Stimulated activated CD4-positive, alpha-beta T cell treated with anti-CD3 and anti-CD28 coated beads, Interleukin-1b, Interleukin-23, amount 100 ng/mL, for 4 hours (primary cell): ENCODE measurements at regions not wholly inside any gene's neighbourhood (a gene's known extent, or its start where the extent isn't known, plus 50 kb on each side); places are given as distances from the start of the nearest gene placed in this dataset.

Experiments used
- DNase-seq, 2 donors: peaks; one replicate each; pipeline ENCODE4 v3.0.0-alpha.2; 2020; ENCODE audit warnings: low read depth in 2 of 2

DNA sequence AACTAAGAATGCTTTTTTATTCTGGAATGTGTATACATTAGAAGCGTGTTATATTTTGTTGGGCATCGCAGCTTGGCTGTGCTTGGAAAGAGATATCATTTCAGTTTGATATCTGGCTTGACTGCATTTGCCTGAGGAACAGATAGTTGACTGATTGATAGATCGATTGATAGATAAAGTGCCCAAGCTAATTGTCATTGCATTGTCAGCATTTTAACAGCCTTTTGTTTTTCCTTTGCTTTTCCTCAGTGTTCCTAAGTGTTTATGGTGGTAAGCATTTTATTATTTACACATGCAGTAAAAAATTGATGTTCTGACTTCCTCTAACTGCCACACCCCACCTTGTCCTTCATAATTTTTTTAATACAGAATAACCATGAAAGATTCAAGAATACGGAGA is 180.9 kb upstream of the GRIK2 start:
- no peak for DNase-seq

DNA sequence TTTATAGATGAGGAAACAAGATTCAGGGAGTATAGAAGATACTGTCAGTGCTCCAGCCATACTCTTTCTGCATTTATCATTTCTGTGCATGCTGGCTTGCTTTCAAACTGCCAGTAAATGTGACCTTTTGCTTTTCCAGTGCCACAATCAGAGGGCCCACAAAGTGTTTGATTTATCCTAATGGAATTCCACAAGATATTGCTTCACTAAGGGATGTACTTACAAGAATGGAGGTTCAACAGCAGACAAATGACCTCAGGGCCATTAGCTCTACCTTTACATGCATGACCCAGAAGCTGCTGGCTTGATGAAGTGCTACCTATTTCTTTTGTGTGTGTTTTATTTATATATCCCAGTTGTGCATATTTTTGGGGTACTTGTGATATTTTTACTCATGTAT is 171.5 kb upstream of the GRIK2 start:
- DNase-seq, result no peak

DNA sequence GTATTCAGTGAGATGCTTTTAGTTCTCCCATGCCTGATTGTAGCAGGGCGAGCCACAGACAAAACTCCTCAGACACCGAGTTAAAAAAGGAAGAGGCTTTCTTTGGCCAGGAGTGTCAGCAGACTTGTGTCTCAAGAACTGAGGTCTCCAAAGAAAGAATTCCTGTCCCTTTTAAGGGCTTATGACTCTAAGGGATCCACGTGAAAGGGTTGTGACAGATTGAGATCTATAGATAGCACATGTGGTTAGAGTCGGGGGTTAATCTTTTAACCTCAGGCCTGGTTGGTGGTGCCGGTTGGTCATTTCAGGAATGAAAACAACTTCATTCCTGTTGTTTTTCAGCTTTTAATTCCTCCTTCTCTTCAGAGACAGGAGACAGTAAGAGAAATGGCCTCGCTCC is 168.8 kb upstream of the GRIK2 start:
- DNase-seq, result no peak

DNA sequence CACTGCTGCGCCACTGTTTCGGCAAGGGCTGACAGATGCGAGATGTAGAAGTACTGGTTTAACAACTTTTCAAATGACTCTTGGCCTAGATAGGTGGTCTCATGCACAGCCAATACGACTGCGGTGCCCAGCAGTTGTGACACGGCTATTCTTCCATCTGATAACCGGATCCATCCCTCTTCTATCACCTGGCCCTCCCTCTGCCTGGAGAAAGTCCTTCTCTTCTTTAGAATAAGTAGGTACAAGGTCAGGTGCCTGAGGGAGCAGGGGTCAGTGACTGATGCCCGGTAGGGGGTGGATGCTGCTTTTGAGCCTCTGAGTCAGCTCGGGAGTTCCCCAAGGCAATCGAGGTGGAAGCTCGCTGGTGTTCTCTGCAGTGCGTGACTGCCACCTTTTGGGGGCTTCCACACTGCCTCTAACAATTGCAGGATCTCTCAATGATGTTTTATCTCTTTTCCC is 166.8 kb upstream of the GRIK2 start:
- no peak for DNase-seq

DNA sequence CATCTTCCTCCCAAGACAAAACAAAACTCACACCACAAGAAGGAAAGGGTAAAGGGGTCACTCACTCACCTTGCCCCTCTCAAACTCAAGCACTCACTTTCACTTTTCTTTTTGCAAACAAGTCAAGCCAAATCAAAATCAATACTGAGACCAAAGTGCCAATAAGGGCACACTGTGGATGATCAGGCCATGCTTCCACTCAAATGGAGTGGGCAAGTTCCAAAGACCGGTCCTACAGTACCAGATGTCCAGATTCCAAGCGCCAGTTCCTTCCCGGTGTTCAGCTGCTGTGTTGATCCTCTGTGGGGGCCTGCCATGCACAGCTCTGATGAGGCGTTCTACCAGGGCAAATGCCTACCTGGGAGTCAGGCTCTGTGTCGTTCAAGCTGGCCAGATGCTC is 162.6 kb upstream of the GRIK2 start:
- DNase-seq, result no peak

DNA sequence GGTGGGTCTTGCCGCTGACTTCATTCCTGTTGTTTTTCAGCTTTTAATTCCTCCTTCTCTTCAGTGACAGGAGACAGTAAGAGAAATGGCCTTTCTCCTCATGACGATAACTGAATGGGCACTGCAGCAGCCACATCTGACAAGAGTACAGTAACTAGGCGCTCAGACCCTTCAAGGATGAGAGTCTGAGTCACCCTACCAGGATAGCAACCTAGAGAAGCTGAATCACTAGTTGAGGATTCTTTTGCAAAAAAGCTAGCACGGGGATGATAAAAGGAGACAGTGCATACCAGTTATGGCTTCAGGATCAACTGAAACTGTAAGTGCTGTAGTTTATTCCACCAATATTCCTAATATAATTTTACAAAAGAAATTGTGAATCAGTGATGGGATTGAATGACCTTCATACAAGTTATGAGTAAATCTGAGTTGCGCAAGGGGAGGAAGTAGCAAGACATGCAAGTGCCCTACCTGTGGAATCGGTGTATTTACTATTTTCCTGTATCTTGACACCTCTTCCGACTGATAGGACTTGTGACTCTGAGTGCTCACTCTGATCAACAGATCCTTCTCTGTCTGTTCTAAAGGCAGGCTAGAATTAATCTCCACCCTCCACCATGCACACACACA is 161.8 kb upstream of the GRIK2 start:
- DNase-seq, result no peak

DNA sequence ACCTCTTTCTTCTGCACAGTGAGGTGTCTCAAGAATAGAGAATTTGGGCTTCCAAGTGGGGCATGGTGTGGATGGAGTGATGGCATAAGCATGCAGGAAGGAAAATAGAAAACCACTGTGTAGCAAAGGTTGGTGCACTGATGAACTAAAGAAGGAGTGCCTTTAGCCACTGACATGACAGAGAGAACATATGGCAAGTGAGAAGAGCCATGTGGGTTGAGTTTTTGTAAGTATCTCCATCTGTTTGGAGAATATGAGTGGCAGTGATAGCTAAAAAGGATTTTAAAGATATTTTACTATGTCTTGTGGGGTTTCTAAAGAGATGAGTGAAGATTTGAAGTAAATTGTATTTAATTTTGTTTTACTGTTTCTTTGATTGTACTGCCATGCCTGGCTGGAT is 160.5 kb upstream of the GRIK2 start:
- no peak for DNase-seq

GRCh38 chr6:101236709-101237108 is 156.8 kb upstream of the GRIK2 start:
- no peak for DNase-seq

DNA sequence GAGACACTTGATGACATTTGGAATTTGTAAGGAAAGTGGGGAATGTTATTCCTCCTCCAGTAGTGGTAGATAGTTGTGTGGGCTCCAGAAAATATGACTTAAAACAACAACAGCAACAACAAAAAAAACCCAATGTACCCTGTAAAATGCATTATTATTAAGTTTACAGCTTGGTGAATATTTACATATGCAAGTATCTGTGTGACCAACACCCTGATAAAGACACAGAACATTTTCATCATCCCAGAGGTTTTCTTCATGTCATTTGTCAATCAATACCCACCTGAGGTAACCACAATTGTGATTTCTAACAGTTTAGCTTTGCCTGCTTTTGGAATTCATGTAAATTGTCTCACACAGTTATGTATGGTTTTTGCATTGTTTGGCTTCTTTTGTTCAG is 152.1 kb upstream of the GRIK2 start:
- DNase-seq, result no peak

DNA sequence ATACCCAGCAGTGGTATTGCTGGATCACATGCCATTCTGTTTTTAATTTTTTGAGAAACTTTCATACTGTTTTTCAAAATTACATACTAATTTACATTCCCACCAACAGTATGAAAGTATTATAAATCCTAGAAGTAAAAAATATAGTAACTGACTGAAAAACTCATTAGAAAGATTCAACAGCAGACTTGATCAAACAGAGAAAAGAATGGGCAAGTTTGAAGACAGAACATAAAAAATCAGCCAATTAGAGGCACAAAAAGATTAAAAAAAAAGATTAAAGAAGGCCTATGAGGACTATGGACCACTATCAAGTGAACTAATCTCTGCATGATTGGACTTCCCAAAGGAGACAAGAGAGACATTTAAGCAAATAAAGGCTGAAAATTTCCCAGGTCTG is 144.0 kb upstream of the GRIK2 start:
- no peak for DNase-seq

DNA sequence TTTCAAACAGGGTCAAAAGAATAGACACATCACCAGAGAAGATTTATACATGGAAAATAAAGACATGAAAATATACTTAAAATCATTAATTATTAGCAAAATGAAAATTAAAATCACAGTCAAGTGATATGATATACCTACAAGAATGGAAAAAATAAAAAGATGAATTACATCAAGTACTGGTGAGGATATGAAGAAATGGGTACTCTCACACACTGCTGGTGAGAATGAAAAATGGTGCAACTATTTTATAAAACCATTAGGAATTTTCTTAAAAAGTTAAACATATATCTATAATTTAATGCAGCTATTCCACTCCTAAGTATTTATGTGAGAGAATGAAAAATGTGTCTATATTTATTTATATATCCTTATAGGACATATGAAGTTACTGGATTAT is 136.3 kb upstream of the GRIK2 start:
- no peak for DNase-seq

DNA sequence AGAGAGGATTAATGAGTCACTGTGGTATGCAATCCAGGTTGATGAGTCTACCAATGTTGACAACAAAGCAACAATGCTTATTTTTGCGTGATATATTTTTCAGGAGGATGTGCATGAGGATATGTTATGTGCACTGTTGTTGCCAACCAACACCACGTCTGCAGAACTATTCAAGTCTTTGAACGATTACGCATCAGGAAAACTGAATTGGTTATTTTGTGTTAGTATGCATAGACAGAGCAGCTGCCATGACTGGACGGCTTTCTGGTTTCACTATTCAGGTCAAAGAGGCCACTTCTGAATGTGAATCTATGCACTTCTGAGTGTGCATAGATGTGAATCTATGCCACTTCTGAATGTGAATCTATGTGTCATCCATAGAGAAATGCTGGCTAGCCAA is 134.0 kb upstream of the GRIK2 start:
- no peak for DNase-seq

GRCh38 chr6:101263596-101263995 is 129.9 kb upstream of the GRIK2 start:
- no peak for DNase-seq

DNA sequence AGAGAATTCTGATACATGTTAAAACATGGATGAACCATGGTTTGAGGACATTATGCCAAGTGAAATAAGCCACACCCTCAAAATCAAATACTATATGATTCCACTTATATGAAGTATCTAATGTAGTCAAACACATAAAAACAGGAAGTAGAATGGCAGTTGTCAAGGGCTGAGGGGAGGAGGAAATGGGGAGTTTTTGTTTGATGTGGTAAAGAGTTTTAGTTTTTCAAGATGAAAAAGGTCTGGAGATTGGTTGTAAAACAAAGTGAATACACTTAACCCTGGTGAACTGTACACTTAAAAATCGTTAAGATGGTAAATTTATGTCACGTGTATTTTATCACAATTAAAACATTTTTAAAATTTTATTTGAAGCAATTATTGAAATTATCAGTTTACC is 127.4 kb upstream of the GRIK2 start:
- DNase-seq, result no peak

- no peak for DNase-seq
Measured at GRCh38 chr6:101268541-101268940, 125.0 kb upstream of the GRIK2 start.

DNA sequence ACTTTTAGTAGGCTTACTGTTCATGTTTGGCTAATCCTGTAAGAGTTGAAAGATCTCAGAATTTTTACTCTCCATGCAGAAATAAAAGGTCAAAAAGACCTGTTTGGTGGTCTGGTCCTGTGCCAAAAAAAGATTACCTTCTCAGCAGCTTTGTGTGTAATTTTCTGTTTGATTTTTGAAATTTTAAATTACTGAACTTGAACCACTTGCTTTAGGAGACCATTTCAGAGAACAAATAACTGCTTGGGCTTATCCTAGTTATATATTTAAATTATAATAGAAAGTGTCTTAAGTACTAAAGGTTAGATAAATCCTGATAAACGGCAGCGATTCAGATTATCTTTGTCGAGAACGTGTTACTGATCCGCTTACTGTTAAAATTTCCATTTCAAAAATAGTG is 118.3 kb upstream of the GRIK2 start:
- no peak for DNase-seq

DNA sequence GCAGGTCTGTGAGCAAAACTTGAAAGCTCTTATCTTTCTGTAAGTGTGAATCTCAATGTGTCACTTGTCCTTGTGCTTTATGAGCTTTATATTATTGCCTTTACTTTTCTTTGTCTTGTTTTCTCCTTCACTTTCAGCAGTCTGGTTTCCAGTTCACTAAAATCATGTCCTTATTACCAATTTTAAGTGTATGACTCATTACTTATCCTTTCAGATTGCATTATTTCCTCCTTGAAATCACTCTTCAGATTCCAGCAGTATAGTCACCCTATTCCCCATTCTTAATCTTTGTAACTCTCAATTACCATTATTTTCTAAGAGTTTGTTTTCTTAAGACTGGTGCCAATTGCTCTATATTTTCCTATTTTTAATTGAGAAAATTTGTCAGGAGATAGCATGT is 117.4 kb upstream of the GRIK2 start:
- no peak for DNase-seq

DNA sequence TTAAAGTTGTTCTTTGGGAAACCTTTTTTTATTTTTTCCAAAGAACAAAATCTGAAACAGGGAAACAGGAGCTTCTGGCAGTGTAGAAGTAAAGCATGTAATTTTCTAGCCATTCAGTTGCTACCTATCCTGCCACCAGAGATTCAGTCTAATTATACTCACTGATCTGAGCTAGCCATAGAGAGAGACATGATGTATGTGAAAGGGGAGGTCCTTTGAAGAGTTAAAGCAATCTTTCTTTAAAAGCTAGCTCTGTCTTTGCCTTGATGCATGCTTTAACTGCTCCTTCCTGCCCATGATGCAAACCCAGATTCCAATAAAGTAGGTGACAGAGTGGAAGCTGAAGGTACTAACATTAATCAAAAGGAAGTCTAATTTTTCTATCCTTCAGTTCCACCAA is 114.1 kb upstream of the GRIK2 start:
- DNase-seq, result no peak

- no peak for DNase-seq
Measured at GRCh38 chr6:101281266-101281665, 112.2 kb upstream of the GRIK2 start.

GRCh38 chr6:101284131-101284530 is 109.4 kb upstream of the GRIK2 start:
- DNase-seq, result no peak

- no peak for DNase-seq
Measured at GRCh38 chr6:101286146-101286545, 107.4 kb upstream of the GRIK2 start.

- no peak for DNase-seq
Measured at GRCh38 chr6:101290346-101290745, 103.2 kb upstream of the GRIK2 start.

GRCh38 chr6:101294051-101294638 is 99.4 kb upstream of the GRIK2 start:
- DNase-seq, result no peak

DNA sequence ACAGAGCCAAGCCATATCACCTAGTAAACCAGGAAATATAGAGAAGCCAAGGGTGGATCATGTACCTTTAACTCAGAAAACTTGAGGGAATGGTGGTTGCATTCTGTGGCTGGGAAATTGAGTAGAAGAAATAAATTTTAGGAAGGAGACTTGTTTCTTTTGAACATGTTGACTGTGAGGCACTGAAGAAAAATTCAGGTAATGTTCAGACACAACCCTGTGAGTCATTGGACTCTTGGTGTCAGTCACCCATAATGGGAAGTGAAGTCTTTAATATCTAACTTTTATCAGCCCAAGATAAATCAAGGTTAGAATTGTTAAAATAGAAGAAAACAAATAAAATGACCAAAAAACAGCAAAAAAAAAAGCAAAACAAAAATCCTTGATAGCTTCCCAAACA is 98.8 kb upstream of the GRIK2 start:
- DNase-seq, result no peak
